HL-60 (cell line): ENCODE measurements at regions not wholly inside any gene's neighbourhood (a gene's known extent, or its start where the extent isn't known, plus 50 kb on each side); places are given as distances from the start of the nearest gene placed in this dataset.

Experiments used
- DNase-seq, 2 experiments: peaks; one replicate each; pipeline ENCODE4 v3.0.0-alpha.2; 2010 to 2020; ENCODE audit warnings: low read depth in 1 of 2, low spot score in 1 of 2
- H3K27ac ChIP-seq: fragments of 250-450 bp; sonication (Bioruptor Pico); replicated peaks from 2 replicates; pipeline ENCODE4 v1.5.1; 2020; ENCODE audit warnings: mild to moderate bottlenecking, moderate library complexity
- H3K27me3 ChIP-seq: fragments of 250-450 bp; sonication (Bioruptor Pico); 2 replicates; pipeline ENCODE4 v1.5.1; 2021; ENCODE audit warnings: mild to moderate bottlenecking, moderate library complexity; ENCODE audit not compliant: insufficient read depth, poor library complexity, severe bottlenecking
- H3K4me3 ChIP-seq: replicated peaks from 2 replicates; pipeline ENCODE4 v1.5.1; 2011; ENCODE audit warnings: mild to moderate bottlenecking, control low read depth, low read length; ENCODE audit not compliant: insufficient read depth
- CTCF ChIP-seq: IDR thresholded peaks from one replicate; pipeline ENCODE4 v1.5.1; 2011; ENCODE audit warnings: low read length, control low read depth, inconsistent platforms; ENCODE audit not compliant: insufficient read depth
- GABPA ChIP-seq: IDR thresholded peaks from 2 replicates; pipeline ENCODE4 v1.6.1; 2012; ENCODE audit warnings: low read depth
- POLR2AphosphoS5 ChIP-seq: IDR thresholded peaks from 2 replicates; pipeline ENCODE4 v1.6.1; 2012; ENCODE audit warnings: low read depth
- SPI1 ChIP-seq: IDR thresholded peaks from 2 replicates; pipeline ENCODE4 v1.6.1; 2012; ENCODE audit warnings: low read depth, mild to moderate bottlenecking, borderline replicate concordance
- TF ChIP-seq, protein P1 (sequence below): IDR thresholded peaks from 2 replicates; pipeline ENCODE4 v1.6.1; 2012; ENCODE audit warnings: low read depth; ENCODE audit not compliant: insufficient replicate concordance

GRCh38 chr1:178572604-178573003 is 59.7 kb downstream of the TEX35 start:
- H3K27ac ChIP-seq, result no peak overlapping the region
- H3K27me3 ChIP-seq, result no peaks in the 10 kb centered on the region
- TF ChIP-seq GABPA (no peak), CTCF (no peak), SPI1 (no peak), POLR2AphosphoS5 (no peak)
- TF ChIP-seq, protein P1, sequence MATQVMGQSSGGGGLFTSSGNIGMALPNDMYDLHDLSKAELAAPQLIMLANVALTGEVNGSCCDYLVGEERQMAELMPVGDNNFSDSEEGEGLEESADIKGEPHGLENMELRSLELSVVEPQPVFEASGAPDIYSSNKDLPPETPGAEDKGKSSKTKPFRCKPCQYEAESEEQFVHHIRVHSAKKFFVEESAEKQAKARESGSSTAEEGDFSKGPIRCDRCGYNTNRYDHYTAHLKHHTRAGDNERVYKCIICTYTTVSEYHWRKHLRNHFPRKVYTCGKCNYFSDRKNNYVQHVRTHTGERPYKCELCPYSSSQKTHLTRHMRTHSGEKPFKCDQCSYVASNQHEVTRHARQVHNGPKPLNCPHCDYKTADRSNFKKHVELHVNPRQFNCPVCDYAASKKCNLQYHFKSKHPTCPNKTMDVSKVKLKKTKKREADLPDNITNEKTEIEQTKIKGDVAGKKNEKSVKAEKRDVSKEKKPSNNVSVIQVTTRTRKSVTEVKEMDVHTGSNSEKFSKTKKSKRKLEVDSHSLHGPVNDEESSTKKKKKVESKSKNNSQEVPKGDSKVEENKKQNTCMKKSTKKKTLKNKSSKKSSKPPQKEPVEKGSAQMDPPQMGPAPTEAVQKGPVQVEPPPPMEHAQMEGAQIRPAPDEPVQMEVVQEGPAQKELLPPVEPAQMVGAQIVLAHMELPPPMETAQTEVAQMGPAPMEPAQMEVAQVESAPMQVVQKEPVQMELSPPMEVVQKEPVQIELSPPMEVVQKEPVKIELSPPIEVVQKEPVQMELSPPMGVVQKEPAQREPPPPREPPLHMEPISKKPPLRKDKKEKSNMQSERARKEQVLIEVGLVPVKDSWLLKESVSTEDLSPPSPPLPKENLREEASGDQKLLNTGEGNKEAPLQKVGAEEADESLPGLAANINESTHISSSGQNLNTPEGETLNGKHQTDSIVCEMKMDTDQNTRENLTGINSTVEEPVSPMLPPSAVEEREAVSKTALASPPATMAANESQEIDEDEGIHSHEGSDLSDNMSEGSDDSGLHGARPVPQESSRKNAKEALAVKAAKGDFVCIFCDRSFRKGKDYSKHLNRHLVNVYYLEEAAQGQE, result no peak
- DNase-seq, result no peak
- H3K4me3 ChIP-seq, result no peak overlapping the region

DNA sequence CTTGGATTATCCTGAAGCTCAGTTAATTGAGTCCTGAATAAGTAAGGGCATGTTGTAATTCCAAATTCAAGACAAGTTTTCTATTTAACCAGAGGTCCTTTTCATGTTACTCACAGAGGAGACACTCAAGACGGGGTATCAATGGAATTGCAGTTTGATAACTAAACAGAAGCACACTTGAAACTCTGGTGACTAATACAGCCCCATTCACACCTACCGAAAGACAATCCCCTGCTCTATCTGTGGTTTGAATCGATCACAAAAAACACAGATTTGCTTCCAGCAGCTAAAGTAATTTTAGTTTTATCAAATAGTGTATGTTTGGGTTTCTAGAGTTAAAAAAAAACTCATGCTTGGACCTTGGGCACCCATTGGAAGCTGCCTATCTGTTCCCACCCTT is 60.4 kb downstream of the TEX35 start:
- Histone ChIP-seq H3K27me3 (no peaks in the 10 kb centered on the region), H3K27ac (no peak overlapping the region)
- DNase-seq, result no peak

GRCh38 chr1:178574345-178574744 is 61.4 kb downstream of the TEX35 start:
- H3K27ac ChIP-seq, result no peak overlapping the region
- H3K27me3 ChIP-seq, result no peaks in the 10 kb centered on the region
- no peak overlapping the region for H3K4me3 ChIP-seq
- no peak for TF ChIP-seq GABPA
- no peak for TF ChIP-seq POLR2AphosphoS5
- TF ChIP-seq CTCF, result no peak
- no peak for TF ChIP-seq SPI1
- TF ChIP-seq, protein P1, result no peak
- DNase-seq, result no peak

More for the DNA sequence above, 60.4 kb downstream of the TEX35 start:
- TF ChIP-seq CTCF (no peak), GABPA (no peak), SPI1 (no peak), POLR2AphosphoS5 (no peak)
- TF ChIP-seq, protein P1, result no peak
- H3K4me3 ChIP-seq, result no peak overlapping the region
